Smooth muscle cell (in vitro differentiated cells): ENCODE measurements at regions not wholly inside any gene's neighbourhood (a gene's known extent, or its start where the extent isn't known, plus 50 kb on each side); places are given as distances from the start of the nearest gene placed in this dataset.

Experiments used
- DNase-seq: peaks from one replicate; lab custom pipeline; 2025; ENCODE audit not compliant: unreplicated experiment; lab: John Stamatoyannopoulos, UW
- H2AFZ ChIP-seq: fragments of 200-600 bp; sonication (generic); 2 replicates; pipeline ENCODE4 v1.6.0; 2016; ENCODE audit warnings: antibody characterized with exemption, low read depth, mild to moderate bottlenecking
- H3F3A ChIP-seq: fragments of 200-600 bp; sonication (generic); 2 replicates; pipeline ENCODE4 v1.6.0; 2017; ENCODE audit warnings: antibody characterized with exemption, low read depth
- H3K27ac ChIP-seq: fragments of 200-600 bp; sonication (generic); 2 replicates; pipeline ENCODE4 v1.5.1; 2016; ENCODE audit warnings: low read depth, mild to moderate bottlenecking
- H3K27me3 ChIP-seq: fragments of 200-600 bp; sonication (generic); 2 replicates; pipeline ENCODE4 v1.6.1; 2016; ENCODE audit warnings: low read depth, mild to moderate bottlenecking
- H3K36me3 ChIP-seq: fragments of 200-600 bp; sonication (generic); 2 replicates; pipeline ENCODE4 v1.5.1; 2016; ENCODE audit warnings: low read depth
- H3K4me1 ChIP-seq: fragments of 200-600 bp; sonication (generic); 2 replicates; pipeline ENCODE4 v1.5.1; 2016; ENCODE audit warnings: low read depth
- H3K4me2 ChIP-seq: fragments of 200-600 bp; sonication (generic); 2 replicates; pipeline ENCODE4 v1.6.0; 2016; ENCODE audit warnings: mild to moderate bottlenecking
- H3K4me3 ChIP-seq: fragments of 200-600 bp; sonication (generic); 2 replicates; pipeline ENCODE4 v1.5.1; 2016; ENCODE audit warnings: mild to moderate bottlenecking
- H3K79me2 ChIP-seq: fragments of 200-600 bp; sonication (generic); 2 replicates; pipeline ENCODE4 v1.6.0; 2016; ENCODE audit warnings: low read depth, mild to moderate bottlenecking
- H3K9ac ChIP-seq: fragments of 200-600 bp; sonication (generic); 2 replicates; pipeline ENCODE4 v1.6.0; 2016; ENCODE audit warnings: low read depth
- H3K9me3 ChIP-seq: fragments of 200-600 bp; sonication (generic); replicated peaks from 2 replicates; pipeline ENCODE4 v1.5.1; 2016; ENCODE audit warnings: low read depth
- H4K20me1 ChIP-seq: fragments of 200-600 bp; sonication (generic); 2 replicates; pipeline ENCODE4 v1.6.0; 2016; ENCODE audit warnings: low read depth
- WGBS: methylation state at CpG from one replicate; pipeline ENCODE4 v1.1.7; 2016; ENCODE audit warnings: low lambda C conversion rate; 5-methylcytosine and 5-hydroxymethylcytosine counted together
- TF ChIP-seq, protein P1 (sequence below): fragments of 200-600 bp; sonication (generic); IDR thresholded peaks from 2 replicates; pipeline ENCODE4 v1.5.1; 2017; ENCODE audit warnings: borderline replicate concordance, mild to moderate bottlenecking, antibody characterized with exemption; ENCODE audit not compliant: insufficient read depth, poor library complexity, severe bottlenecking

GRCh38 chr3:83150896-83151295, 1389.5 kb upstream of the GBE1 start:
- WGBS, result 91% methylated on average over 2 of the region's 2 CpGs
- TF ChIP-seq, protein P1, sequence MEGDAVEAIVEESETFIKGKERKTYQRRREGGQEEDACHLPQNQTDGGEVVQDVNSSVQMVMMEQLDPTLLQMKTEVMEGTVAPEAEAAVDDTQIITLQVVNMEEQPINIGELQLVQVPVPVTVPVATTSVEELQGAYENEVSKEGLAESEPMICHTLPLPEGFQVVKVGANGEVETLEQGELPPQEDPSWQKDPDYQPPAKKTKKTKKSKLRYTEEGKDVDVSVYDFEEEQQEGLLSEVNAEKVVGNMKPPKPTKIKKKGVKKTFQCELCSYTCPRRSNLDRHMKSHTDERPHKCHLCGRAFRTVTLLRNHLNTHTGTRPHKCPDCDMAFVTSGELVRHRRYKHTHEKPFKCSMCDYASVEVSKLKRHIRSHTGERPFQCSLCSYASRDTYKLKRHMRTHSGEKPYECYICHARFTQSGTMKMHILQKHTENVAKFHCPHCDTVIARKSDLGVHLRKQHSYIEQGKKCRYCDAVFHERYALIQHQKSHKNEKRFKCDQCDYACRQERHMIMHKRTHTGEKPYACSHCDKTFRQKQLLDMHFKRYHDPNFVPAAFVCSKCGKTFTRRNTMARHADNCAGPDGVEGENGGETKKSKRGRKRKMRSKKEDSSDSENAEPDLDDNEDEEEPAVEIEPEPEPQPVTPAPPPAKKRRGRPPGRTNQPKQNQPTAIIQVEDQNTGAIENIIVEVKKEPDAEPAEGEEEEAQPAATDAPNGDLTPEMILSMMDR, result no peak
- no peak for DNase-seq
- Histone ChIP-seq H3K27me3 (no peaks in the 10 kb centered on the region), H3K4me3 (no peak overlapping the region), H3K79me2 (no peaks in the 10 kb centered on the region), H3K27ac (no peak overlapping the region), H3F3A (no peaks in the 10 kb centered on the region), H3K36me3 (no peaks in the 10 kb centered on the region), H3K4me1 (no peaks in the 10 kb centered on the region), H3K9me3 (no peaks in the 10 kb centered on the region), H4K20me1 (no peaks in the 10 kb centered on the region), H2AFZ (no peak overlapping the region), H3K4me2 (no peak overlapping the region), H3K9ac (no peak overlapping the region)

DNA sequence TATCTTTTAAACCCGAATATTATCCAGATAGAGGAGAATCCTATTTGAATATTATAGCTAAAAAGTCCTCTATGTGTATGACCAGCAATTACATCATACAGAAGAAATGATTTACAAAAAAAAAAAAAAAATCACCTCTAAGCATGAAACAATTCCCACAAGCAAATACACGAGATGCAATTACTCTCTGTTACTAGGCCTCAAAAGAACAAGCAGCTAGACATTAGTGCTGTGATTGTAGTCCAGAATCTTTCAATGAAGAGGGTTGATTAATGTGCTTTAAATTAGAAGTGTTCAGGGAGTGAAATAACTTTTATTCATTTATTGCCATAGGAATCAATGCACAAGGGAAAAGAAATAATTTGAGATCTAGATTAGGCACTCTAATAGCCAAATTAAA, 1379.5 kb upstream of the GBE1 start:
- H3K27ac ChIP-seq, result no peak overlapping the region
- H3K4me2 ChIP-seq, result no peak overlapping the region
- H3F3A ChIP-seq, result no peaks in the 10 kb centered on the region
- DNase-seq, result no peak
- H3K79me2 ChIP-seq, result no peaks in the 10 kb centered on the region
- no peaks in the 10 kb centered on the region for H3K9me3 ChIP-seq
- no peaks in the 10 kb centered on the region for H4K20me1 ChIP-seq
- no peaks in the 10 kb centered on the region for H3K4me1 ChIP-seq
- WGBS, result 84% methylated on average over 2 of the region's 2 CpGs
- TF ChIP-seq, protein P1, result no peak
- no peaks in the 10 kb centered on the region for H3K36me3 ChIP-seq
- H3K4me3 ChIP-seq, result no peak overlapping the region
- H3K27me3 ChIP-seq, result no peaks in the 10 kb centered on the region
- H3K9ac ChIP-seq, result no peak overlapping the region
- H2AFZ ChIP-seq, result no peak overlapping the region

DNA sequence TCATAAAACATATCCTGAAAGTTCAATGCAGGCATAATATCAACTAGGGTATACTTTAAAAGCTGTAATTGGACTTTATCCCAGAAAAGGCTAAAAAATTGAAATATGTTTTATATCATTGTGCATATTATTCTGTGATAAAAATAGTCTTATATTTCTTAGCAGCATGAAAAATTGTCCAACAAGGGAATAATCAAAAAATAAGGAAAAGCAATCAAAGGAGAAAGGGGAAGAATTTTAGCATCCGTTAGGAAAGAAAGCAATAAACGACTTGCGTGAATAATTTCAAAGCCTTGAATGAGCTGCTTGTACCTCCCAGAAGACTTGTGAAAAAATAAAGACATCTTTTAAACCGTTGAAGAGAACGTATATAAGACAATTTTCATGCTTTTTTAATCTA, 1369.8 kb upstream of the GBE1 start:
- no peak overlapping the region for H3K27ac ChIP-seq
- no peaks in the 10 kb centered on the region for H3F3A ChIP-seq
- TF ChIP-seq, protein P1, result no peak
- H3K9me3 ChIP-seq, result no peaks in the 10 kb centered on the region
- no peaks in the 10 kb centered on the region for H4K20me1 ChIP-seq
- H2AFZ ChIP-seq, result no peak overlapping the region
- no peak overlapping the region for H3K9ac ChIP-seq
- H3K27me3 ChIP-seq, result no peaks in the 10 kb centered on the region
- no peaks in the 10 kb centered on the region for H3K79me2 ChIP-seq
- H3K4me3 ChIP-seq, result no peak overlapping the region
- no peak overlapping the region for H3K4me2 ChIP-seq
- no peaks in the 10 kb centered on the region for H3K4me1 ChIP-seq
- WGBS, result 84% methylated on average over 5 of the region's 5 CpGs
- no peaks in the 10 kb centered on the region for H3K36me3 ChIP-seq
- no peak for DNase-seq

DNA sequence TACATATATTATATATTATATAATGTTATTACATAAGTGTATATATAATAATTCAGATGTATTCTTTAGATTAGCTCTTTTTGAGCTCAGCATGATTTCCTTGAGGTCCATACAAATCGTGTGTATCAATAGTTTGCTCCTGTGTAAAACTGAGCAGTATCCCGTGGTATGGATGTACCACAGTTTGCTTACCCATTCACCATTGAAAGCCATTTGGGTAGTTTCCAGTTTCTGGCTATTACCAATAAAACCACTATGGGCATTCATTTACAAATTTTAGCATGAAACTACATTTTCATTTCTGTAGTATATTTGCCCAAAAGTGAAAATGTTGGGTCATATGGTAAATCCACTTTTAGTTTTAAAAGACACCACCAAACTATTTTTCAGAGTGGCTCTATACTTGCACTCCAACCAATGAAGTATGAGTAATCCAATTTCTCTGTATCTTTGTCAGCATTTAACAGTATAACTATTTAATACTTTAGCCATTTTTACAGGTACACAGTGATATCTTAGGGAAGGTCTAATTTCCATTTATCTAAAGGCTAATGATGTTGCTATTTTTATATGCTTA, 1361.4 kb upstream of the GBE1 start:
- no peaks in the 10 kb centered on the region for H3K36me3 ChIP-seq
- no peaks in the 10 kb centered on the region for H3K4me1 ChIP-seq
- no peaks in the 10 kb centered on the region for H3K79me2 ChIP-seq
- H3K4me3 ChIP-seq, result no peak overlapping the region
- no peaks in the 10 kb centered on the region for H3K9me3 ChIP-seq
- H2AFZ ChIP-seq, result no peak overlapping the region
- H3K9ac ChIP-seq, result no peak overlapping the region
- TF ChIP-seq, protein P1, result no peak
- no peak overlapping the region for H3K4me2 ChIP-seq
- 85% methylated on average over 2 of the region's 2 CpGs for WGBS
- no peak overlapping the region for H3K27ac ChIP-seq
- no peaks in the 10 kb centered on the region for H3K27me3 ChIP-seq
- DNase-seq, result no peak
- H4K20me1 ChIP-seq, result no peaks in the 10 kb centered on the region
- no peaks in the 10 kb centered on the region for H3F3A ChIP-seq
